ENCODE measurements at regions not wholly inside any gene's neighbourhood (a gene's known extent, or its start where the extent isn't known, plus 50 kb on each side); places are given as distances from the start of the nearest gene placed in this dataset.

DNA sequence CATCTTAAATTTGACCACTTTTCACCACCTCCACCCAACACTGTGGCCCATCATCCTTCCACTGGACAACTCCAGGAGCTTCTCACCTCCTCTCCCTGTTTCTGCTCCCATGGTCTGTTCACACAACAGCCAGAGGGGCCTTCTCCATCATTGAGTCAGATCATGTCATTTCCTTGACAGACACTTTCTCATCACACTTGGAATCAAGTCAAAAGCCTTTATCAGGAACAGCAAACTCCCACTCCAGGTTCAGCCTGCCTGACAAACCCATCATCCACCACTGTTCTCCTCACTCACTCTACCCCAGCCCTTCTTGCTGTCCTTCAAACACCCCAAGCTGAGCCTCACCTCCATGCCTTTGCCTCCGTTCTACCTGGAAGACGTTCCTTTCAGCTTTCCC is 78.4 kb upstream of the ADRA1B start:
- ChIA-PET CTCF (interaction anchor here (0.6 kb wide), 1 partner anchor 578 kb away, joined by 3 read pairs; no protein-coding TSS in a partner anchor), RAD21 (ENCODE audit: unreplicated experiment) (no interaction called here), SMC1A (ENCODE audit: uncharacterized antibody, unreplicated experiment) (no interaction called here), POLR2A (no interaction called here)
- Histone ChIP-seq H3K9me3 (replicated peaks; ENCODE audit: control insufficient read depth, insufficient read depth, low read length) (peaks cover 3% of the 10 kb centered on the region; the same call in 2 of the 3 replicates), H3K27ac (ENCODE audit: control insufficient read depth, insufficient read depth) (no peak overlapping the region), H3K4me2 (ENCODE audit: control insufficient read depth, insufficient read depth) (no peak overlapping the region), H3K4me3 (no peak overlapping the region), H3K27me3 (replicated peaks in 1 of 2; ENCODE audit: control insufficient read depth in 2 of 2, insufficient read depth in 2 of 2, low read length in 1 of 2) (peaks cover 0 to 2% of the 10 kb centered on the region in 2 experiments; a peak in 2 of 4 replicates), H3K79me2 (ENCODE audit: control insufficient read depth, insufficient read depth, low read length) (no peaks in the 10 kb centered on the region), H3K9ac (ENCODE audit: control insufficient read depth, insufficient read depth, low read length) (no peak overlapping the region), H3K4me1 (ENCODE audit: control insufficient read depth, insufficient read depth, low read length) (no peaks in the 10 kb centered on the region), H2AFZ (ENCODE audit: control insufficient read depth, low read depth, low read length) (no peak overlapping the region), H3K36me3 (ENCODE audit: control insufficient read depth in 2 of 2, insufficient read depth in 2 of 2, low read length in 1 of 2) (no peaks in the 10 kb centered on the region), H4K20me1 (ENCODE audit: control insufficient read depth, insufficient read depth) (no peaks in the 10 kb centered on the region)
- TF ChIP-seq SP1 (IDR thresholded peaks at IDR 0.05; ENCODE audit: low read depth, low read length) = no peak
- TF ChIP-seq SPI1 (IDR thresholded peaks at IDR 0.05; ENCODE audit: borderline replicate concordance, insufficient read depth, low read depth, low read length) = no peak
- TF ChIP-seq CHD4 (IDR thresholded peaks at IDR 0.05) = no peak
- no peak for TF ChIP-seq ZZZ3 (IDR thresholded peaks at IDR 0.05; ENCODE audit: control insufficient read depth, insufficient read length, low read depth)
- TF ChIP-seq, protein P1, sequence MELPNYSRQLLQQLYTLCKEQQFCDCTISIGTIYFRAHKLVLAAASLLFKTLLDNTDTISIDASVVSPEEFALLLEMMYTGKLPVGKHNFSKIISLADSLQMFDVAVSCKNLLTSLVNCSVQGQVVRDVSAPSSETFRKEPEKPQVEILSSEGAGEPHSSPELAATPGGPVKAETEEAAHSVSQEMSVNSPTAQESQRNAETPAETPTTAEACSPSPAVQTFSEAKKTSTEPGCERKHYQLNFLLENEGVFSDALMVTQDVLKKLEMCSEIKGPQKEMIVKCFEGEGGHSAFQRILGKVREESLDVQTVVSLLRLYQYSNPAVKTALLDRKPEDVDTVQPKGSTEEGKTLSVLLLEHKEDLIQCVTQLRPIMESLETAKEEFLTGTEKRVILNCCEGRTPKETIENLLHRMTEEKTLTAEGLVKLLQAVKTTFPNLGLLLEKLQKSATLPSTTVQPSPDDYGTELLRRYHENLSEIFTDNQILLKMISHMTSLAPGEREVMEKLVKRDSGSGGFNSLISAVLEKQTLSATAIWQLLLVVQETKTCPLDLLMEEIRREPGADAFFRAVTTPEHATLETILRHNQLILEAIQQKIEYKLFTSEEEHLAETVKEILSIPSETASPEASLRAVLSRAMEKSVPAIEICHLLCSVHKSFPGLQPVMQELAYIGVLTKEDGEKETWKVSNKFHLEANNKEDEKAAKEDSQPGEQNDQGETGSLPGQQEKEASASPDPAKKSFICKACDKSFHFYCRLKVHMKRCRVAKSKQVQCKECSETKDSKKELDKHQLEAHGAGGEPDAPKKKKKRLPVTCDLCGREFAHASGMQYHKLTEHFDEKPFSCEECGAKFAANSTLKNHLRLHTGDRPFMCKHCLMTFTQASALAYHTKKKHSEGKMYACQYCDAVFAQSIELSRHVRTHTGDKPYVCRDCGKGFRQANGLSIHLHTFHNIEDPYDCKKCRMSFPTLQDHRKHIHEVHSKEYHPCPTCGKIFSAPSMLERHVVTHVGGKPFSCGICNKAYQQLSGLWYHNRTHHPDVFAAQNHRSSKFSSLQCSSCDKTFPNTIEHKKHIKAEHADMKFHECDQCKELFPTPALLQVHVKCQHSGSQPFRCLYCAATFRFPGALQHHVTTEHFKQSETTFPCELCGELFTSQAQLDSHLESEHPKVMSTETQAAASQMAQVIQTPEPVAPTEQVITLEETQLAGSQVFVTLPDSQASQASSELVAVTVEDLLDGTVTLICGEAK (IDR thresholded peaks at IDR 0.05; ENCODE audit: borderline replicate concordance) = no peak
- no peak for TF ChIP-seq ZNF274 (IDR thresholded peaks at IDR 0.05; ENCODE audit: insufficient read depth, insufficient read length)
- TF ChIP-seq, protein P2, sequence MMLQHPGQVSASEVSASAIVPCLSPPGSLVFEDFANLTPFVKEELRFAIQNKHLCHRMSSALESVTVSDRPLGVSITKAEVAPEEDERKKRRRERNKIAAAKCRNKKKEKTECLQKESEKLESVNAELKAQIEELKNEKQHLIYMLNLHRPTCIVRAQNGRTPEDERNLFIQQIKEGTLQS (IDR thresholded peaks at IDR 0.05; ENCODE audit: borderline replicate concordance, extremely low read depth, low read depth, low read length) = no peak
- TF ChIP-seq TCF7 (IDR thresholded peaks at IDR 0.05; ENCODE audit: borderline replicate concordance) = no peak
- no peak for TF ChIP-seq POLR2AphosphoS5 (IDR thresholded peaks at IDR 0.05; ENCODE audit: low read length)
- no peak for TF ChIP-seq EZH2 (IDR thresholded peaks at IDR 0.05; ENCODE audit: borderline replicate concordance, control insufficient read depth, low read depth, low read length)
- TF ChIP-seq STAT3 (IDR thresholded peaks at IDR 0.05; ENCODE audit: low read depth, low read length) = no peak
- TF ChIP-seq FOXK2 (IDR thresholded peaks at IDR 0.05) = no peak
- no peak for TF ChIP-seq CTCF (IDR thresholded peaks at IDR 0.05 in 2 of 3, conservative IDR thresholded peaks at IDR 0.05 in 1 of 3; ENCODE audit: control insufficient read depth in 2 of 3, extremely low read depth in 1 of 3, insufficient read depth in 1 of 3, low read depth in 3 of 3, low read length in 3 of 3)
- TF ChIP-seq E4F1 (IDR thresholded peaks at IDR 0.05; ENCODE audit: borderline replicate concordance, partially characterized antibody) = no peak
- no peak for TF ChIP-seq NFYA (IDR thresholded peaks at IDR 0.05; ENCODE audit: borderline replicate concordance, low read depth, low read length)
- TF ChIP-seq FOXM1 (IDR thresholded peaks at IDR 0.05; ENCODE audit: low read depth, low read length) = no peak
- TF ChIP-seq DPF2 (IDR thresholded peaks at IDR 0.05) = no peak
- no peak for TF ChIP-seq CREM (IDR thresholded peaks at IDR 0.05; ENCODE audit: low read depth)
- intact Hi-C loops (cut with micrococcal nuclease; ENCODE audit: unreplicated experiment) = no loop called here
- ATAC-seq (no peak), DNase-seq (ENCODE audit: low read depth, low spot score) (no peak), FAIRE-seq (no peak)
- in situ Hi-C loops (cut with MboI) = no loop called here
- no TSS peak for BruUV-seq (replicated peaks)
- 48% methylated on average over 2 of the region's 2 CpGs for WGBS (ENCODE audit: insufficient coverage, insufficient replicate concordance, low lambda C conversion rate, missing lambda C conversion rate)

Measured in GM12878 (cell line).